PC-3 (cell line): ENCODE measurements at regions not wholly inside any gene's neighbourhood (a gene's known extent, or its start where the extent isn't known, plus 50 kb on each side); places are given as distances from the start of the nearest gene placed in this dataset.
A peak's percentile ranks its signal among the peaks of the same experiment; 100 is the strongest.

Experiments used
- ATAC-seq: fragments of 200-7000 bp; cut with Tn5 transposase; 2 replicates; pipeline ENCODE4 v1.9.1; 2020; ENCODE audit warnings: mild to moderate bottlenecking, moderate library complexity
- BruUV-seq: library from RNA; stranded (reverse); fragments of 400-500 nt; replicated peaks from 2 replicates; lab custom pipeline; 2021; lab: Mats Ljungman, UMichigan
- CTCF ChIA-PET: fragments of 300-600 bp; sonication (Branson Sonifier 250); formaldehyde crosslinking; loops from one replicate; lab custom pipeline; 2022; ENCODE audit warnings: antibody characterized with exemption; lab: Charles Lee
- POLR2A ChIA-PET: fragments of 300-600 bp; sonication (Branson Sonifier 250); formaldehyde crosslinking; loops from one replicate; lab custom pipeline; 2022; ENCODE audit warnings: antibody characterized with exemption; ENCODE audit not compliant: unreplicated experiment; lab: Charles Lee
- DNase-seq: peaks from one replicate; pipeline ENCODE4 v3.0.0-alpha.2; 2015
- H2AFZ ChIP-seq: fragments of 300-600 bp; sonication (generic); 2 replicates; pipeline ENCODE4 v1.6.0; 2016; ENCODE audit warnings: antibody characterized with exemption, low read length
- H3F3A ChIP-seq: fragments of 300-600 bp; sonication (generic); one replicate; pipeline ENCODE4 v1.6.0; 2017; ENCODE audit warnings: antibody characterized with exemption, low read length, control low read depth, mild to moderate bottlenecking; ENCODE audit not compliant: unreplicated experiment
- H3K27ac ChIP-seq: fragments of 300-600 bp; sonication (generic); 2 replicates; pipeline ENCODE4 v1.5.1; 2016; ENCODE audit warnings: mild to moderate bottlenecking, low read length
- H3K27me3 ChIP-seq: fragments of 300-600 bp; sonication (generic); 2 replicates; pipeline ENCODE4 v1.6.1; 2016; ENCODE audit warnings: low read length, mixed read lengths
- H3K36me3 ChIP-seq: fragments of 300-600 bp; sonication (generic); 2 replicates; pipeline ENCODE4 v1.6.1; 2016; ENCODE audit warnings: low read depth, mixed run types, low read length, mixed read lengths
- H3K4me1 ChIP-seq: fragments of 300-600 bp; sonication (generic); 2 replicates; pipeline ENCODE4 v1.5.1; 2016; ENCODE audit warnings: low read length; ENCODE audit not compliant: insufficient read depth
- H3K4me2 ChIP-seq: fragments of 300-600 bp; sonication (generic); 2 replicates; pipeline ENCODE4 v1.6.0; 2016; ENCODE audit warnings: low read length
- H3K4me3 ChIP-seq: fragments of 300-600 bp; sonication (generic); 2 replicates; pipeline ENCODE4 v1.5.1; 2016; ENCODE audit warnings: mild to moderate bottlenecking, low read length, mixed read lengths
- H3K79me2 ChIP-seq: fragments of 300-600 bp; sonication (generic); 2 replicates; pipeline ENCODE4 v1.6.1; 2017; ENCODE audit warnings: low read length, mixed read lengths
- H3K9ac ChIP-seq: fragments of 300-600 bp; sonication (generic); 2 replicates; pipeline ENCODE4 v1.6.0; 2016; ENCODE audit warnings: mild to moderate bottlenecking, low read length
- H3K9me2 ChIP-seq: fragments of 300-600 bp; sonication (generic); replicated peaks from 2 replicates; pipeline ENCODE4 v1.6.1; 2016; ENCODE audit warnings: mixed run types, low read length, mixed read lengths
- H3K9me3 ChIP-seq: fragments of 300-600 bp; sonication (generic); 2 replicates; pipeline ENCODE4 v1.6.1; 2016; ENCODE audit warnings: low read length, mixed read lengths
- H4K20me1 ChIP-seq: fragments of 300-600 bp; sonication (generic); 2 replicates; pipeline ENCODE4 v1.6.1; 2016; ENCODE audit warnings: low read length, mixed read lengths
- EZH2 ChIP-seq: fragments of 300-600 bp; sonication (generic); IDR thresholded peaks from one replicate; pipeline ENCODE4 v1.6.1; 2017; ENCODE audit warnings: antibody characterized with exemption, mild to moderate bottlenecking, low read length; ENCODE audit not compliant: unreplicated experiment
- EZH2phosphoT487 ChIP-seq: fragments of 300-600 bp; sonication (generic); IDR thresholded peaks from 2 replicates; pipeline ENCODE4 v1.6.1; 2018; ENCODE audit warnings: mild to moderate bottlenecking, antibody characterized with exemption, low read length, borderline replicate concordance
- intact Hi-C: fragments of 100-400 bp; cut with micrococcal nuclease; formaldehyde crosslinking; loops from 2 replicates; pipeline ENCODE4 v1.9.0; 2023
- TF ChIP-seq, protein P1 (sequence below): fragments of 300-600 bp; sonication (generic); conservative IDR thresholded peaks from 2 replicates; pipeline ENCODE4 v1.5.1; 2017; ENCODE audit warnings: antibody characterized with exemption, low read depth, mild to moderate bottlenecking, low read length

GRCh38 chr3:69441732-69442131, 55.8 kb upstream of the FRMD4B start:
- H3K36me3 ChIP-seq: no peaks in the 10 kb centered on the region
- ChIA-PET CTCF (no interaction called here), POLR2A (no interaction called here)
- H3K79me2 ChIP-seq: no peaks in the 10 kb centered on the region
- no peak overlapping the region for H3K4me3 ChIP-seq
- no peaks in the 10 kb centered on the region for H4K20me1 ChIP-seq
- ATAC-seq (no peak), DNase-seq (no peak)
- no peak overlapping the region for H3K27ac ChIP-seq
- peaks cover 6% of the 10 kb centered on the region; the same call in 1 of the 2 replicates for H3K4me1 ChIP-seq
- no peaks in the 10 kb centered on the region for H3K27me3 ChIP-seq
- H3K9ac ChIP-seq: no peak overlapping the region
- no peaks in the 10 kb centered on the region for H3F3A ChIP-seq
- intact Hi-C loops: loop anchor here (10.0 kb wide), 1 partner anchor 73 kb away; no protein-coding TSS in a partner anchor
- no peak overlapping the region for H2AFZ ChIP-seq
- H3K9me3 ChIP-seq: no peaks in the 10 kb centered on the region
- no peak for TF ChIP-seq EZH2
- TF ChIP-seq, protein P1, sequence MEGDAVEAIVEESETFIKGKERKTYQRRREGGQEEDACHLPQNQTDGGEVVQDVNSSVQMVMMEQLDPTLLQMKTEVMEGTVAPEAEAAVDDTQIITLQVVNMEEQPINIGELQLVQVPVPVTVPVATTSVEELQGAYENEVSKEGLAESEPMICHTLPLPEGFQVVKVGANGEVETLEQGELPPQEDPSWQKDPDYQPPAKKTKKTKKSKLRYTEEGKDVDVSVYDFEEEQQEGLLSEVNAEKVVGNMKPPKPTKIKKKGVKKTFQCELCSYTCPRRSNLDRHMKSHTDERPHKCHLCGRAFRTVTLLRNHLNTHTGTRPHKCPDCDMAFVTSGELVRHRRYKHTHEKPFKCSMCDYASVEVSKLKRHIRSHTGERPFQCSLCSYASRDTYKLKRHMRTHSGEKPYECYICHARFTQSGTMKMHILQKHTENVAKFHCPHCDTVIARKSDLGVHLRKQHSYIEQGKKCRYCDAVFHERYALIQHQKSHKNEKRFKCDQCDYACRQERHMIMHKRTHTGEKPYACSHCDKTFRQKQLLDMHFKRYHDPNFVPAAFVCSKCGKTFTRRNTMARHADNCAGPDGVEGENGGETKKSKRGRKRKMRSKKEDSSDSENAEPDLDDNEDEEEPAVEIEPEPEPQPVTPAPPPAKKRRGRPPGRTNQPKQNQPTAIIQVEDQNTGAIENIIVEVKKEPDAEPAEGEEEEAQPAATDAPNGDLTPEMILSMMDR: no peak
- TF ChIP-seq EZH2phosphoT487: no peak
- no peaks in the 10 kb centered on the region for H3K9me2 ChIP-seq
- no TSS peak for BruUV-seq
- no peak overlapping the region for H3K4me2 ChIP-seq

GRCh38 chr3:69441040-69441439, 55.2 kb upstream of the FRMD4B start:
- peak; percentile 59 for ATAC-seq
- Histone ChIP-seq H4K20me1 (no peaks in the 10 kb centered on the region), H3K4me1 (peaks cover 6% of the 10 kb centered on the region; the same call in 1 of the 2 replicates), H2AFZ (no peak overlapping the region), H3F3A (no peaks in the 10 kb centered on the region), H3K79me2 (no peaks in the 10 kb centered on the region), H3K36me3 (no peaks in the 10 kb centered on the region), H3K27me3 (no peaks in the 10 kb centered on the region), H3K9ac (no peak overlapping the region), H3K27ac (no peak overlapping the region), H3K9me2 (no peaks in the 10 kb centered on the region), H3K4me3 (no peak overlapping the region), H3K9me3 (no peaks in the 10 kb centered on the region), H3K4me2 (no peak overlapping the region)
- POLR2A ChIA-PET: no interaction called here
- TF ChIP-seq EZH2: no peak
- no peak for TF ChIP-seq EZH2phosphoT487
- TF ChIP-seq, protein P1: no peak
- intact Hi-C loops: loop anchor here (10.0 kb wide), 1 partner anchor 74 kb away; no protein-coding TSS in a partner anchor
- CTCF ChIA-PET: no interaction called here
- peak; percentile 5 for DNase-seq
- BruUV-seq: no TSS peak

DNA sequence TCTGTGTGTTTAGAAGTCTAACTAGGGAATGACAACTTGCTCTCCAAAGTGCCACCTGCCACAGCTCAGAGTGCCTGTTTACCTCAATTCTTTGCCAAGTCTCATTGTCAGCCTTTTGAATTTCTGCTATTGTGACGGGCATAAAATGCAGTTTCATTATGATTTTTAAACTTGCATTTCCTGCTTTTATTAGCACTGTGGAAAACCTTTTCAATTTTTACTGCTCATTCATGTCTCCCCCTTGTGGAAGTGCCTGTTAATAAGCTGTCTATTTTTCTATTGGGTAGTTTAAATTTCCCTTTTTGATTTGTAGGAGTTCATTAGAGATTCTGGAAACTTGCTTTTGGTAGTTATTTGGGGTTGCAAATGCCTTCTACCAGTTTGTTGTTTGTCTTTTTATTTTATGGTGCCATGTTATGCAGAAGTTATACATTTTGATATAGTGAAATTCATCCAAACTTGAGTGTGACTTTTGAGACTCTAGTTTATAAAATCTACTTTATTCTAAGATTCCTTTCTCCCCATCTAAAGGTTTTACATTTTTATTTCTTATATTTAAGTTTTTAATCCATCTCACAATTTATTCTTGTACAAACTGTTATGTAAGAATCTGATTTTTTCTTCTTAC, 53.9 kb upstream of the FRMD4B start:
- Histone ChIP-seq H2AFZ (peak overlapping the region; percentile 81), H3K4me3 (peak overlapping the region; percentile 37; the same call in 1 of the 2 replicates), H3K9me2 (no peaks in the 10 kb centered on the region), H3K4me2 (peak overlapping the region; percentile 68), H3F3A (no peaks in the 10 kb centered on the region), H3K79me2 (no peaks in the 10 kb centered on the region), H3K9ac (no peak overlapping the region), H3K4me1 (no peaks in the 10 kb centered on the region), H3K27me3 (no peaks in the 10 kb centered on the region), H4K20me1 (no peaks in the 10 kb centered on the region), H3K9me3 (no peaks in the 10 kb centered on the region), H3K36me3 (no peaks in the 10 kb centered on the region), H3K27ac (no peak overlapping the region)
- DNase-seq (peak; percentile 26), ATAC-seq (no peak)
- intact Hi-C loops: loop anchor here (1.0 to 10.0 kb wide), 2 partner anchors 75 to 232 kb away; no protein-coding TSS in a partner anchor
- ChIA-PET POLR2A (interaction anchor here (0.6 kb wide), 1 partner anchor 27 kb away, joined by 10 read pairs; no protein-coding TSS in a partner anchor), CTCF (interaction anchor here (0.6 kb wide), 1 partner anchor 22 kb away, joined by 4 read pairs; no protein-coding TSS in a partner anchor)
- BruUV-seq: no TSS peak
- TF ChIP-seq, protein P1: peak; percentile 65
- no peak for TF ChIP-seq EZH2phosphoT487
